ENCODE measurements at regions not wholly inside any gene's neighbourhood (a gene's known extent, or its start where the extent isn't known, plus 50 kb on each side); places are given as distances from the start of the nearest gene placed in this dataset.

DNA sequence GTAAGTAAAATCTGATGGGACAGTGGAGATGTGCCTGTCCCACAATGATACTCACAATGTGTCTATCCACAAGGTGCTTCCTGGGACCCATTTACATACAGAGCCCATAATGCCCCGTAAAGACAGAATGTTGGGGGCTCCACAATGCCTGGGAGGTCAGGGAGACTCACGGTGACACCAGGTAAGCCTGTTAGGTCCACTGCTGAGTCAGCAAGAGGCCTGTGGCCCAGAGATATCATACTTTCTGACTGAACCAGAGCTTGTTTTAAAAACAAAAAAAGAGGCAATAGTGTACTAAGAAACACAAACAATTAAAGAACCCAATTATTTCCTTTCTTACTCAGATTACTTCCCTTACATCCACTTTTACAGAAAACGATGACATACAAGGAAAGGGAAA, 771.1 kb upstream of the ID2 start:
- no peaks in the 10 kb centered on the region for H3K9me3 ChIP-seq (ENCODE audit: control insufficient read depth, insufficient read depth, low read length)
- no peaks in the 10 kb centered on the region for H3K27me3 ChIP-seq (ENCODE audit: control insufficient read depth, insufficient read depth, low read length)
- no peak overlapping the region for H3K9ac ChIP-seq (ENCODE audit: low read depth, low read length)
- H3K4me3 ChIP-seq (ENCODE audit: low read depth, low read length): no peak overlapping the region
- H3K36me3 ChIP-seq (ENCODE audit: control insufficient read depth, insufficient read depth, low read length): no peaks in the 10 kb centered on the region
- H3K4me1 ChIP-seq (ENCODE audit: control insufficient read depth, insufficient read depth, low read length): peaks cover 6% of the 10 kb centered on the region

GRCh38 chr2:7911196-7911595, 770.7 kb upstream of the ID2 start:
- H3K9me3 ChIP-seq (ENCODE audit: control insufficient read depth, insufficient read depth, low read length): no peaks in the 10 kb centered on the region
- H3K4me3 ChIP-seq (ENCODE audit: low read depth, low read length): no peak overlapping the region
- no peaks in the 10 kb centered on the region for H3K36me3 ChIP-seq (ENCODE audit: control insufficient read depth, insufficient read depth, low read length)
- H3K27me3 ChIP-seq (ENCODE audit: control insufficient read depth, insufficient read depth, low read length): no peaks in the 10 kb centered on the region
- peaks cover 9% of the 10 kb centered on the region for H3K4me1 ChIP-seq (ENCODE audit: control insufficient read depth, insufficient read depth, low read length)
- H3K9ac ChIP-seq (ENCODE audit: low read depth, low read length): no peak overlapping the region

DNA sequence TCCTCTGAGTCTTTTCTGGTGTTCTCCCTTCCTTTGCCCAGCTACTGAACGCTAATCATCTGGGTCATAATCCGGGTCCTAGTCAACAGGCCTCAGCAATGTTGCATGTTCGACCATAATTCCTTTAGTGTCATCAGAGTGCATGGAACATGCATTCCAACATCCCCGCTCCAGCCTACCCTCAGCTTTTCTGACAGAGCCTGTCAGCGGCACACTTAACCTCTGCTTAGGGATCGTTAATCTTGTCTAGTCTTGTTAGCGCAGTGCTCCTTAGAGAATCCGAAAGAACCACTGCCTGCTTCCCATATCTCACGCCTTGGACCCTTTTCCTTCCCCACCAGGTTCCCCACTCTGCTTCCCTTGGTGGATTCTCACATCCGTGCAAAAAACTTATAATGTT, 767.9 kb upstream of the ID2 start:
- Histone ChIP-seq H3K9ac (ENCODE audit: low read depth, low read length) (no peak overlapping the region), H3K9me3 (ENCODE audit: control insufficient read depth, insufficient read depth, low read length) (no peaks in the 10 kb centered on the region), H3K4me1 (ENCODE audit: control insufficient read depth, insufficient read depth, low read length) (peaks cover 9% of the 10 kb centered on the region), H3K27me3 (ENCODE audit: control insufficient read depth, insufficient read depth, low read length) (no peaks in the 10 kb centered on the region), H3K4me3 (ENCODE audit: low read depth, low read length) (no peak overlapping the region), H3K36me3 (ENCODE audit: control insufficient read depth, insufficient read depth, low read length) (no peaks in the 10 kb centered on the region)

- Histone ChIP-seq H3K9ac (ENCODE audit: low read depth, low read length) (no peak overlapping the region), H3K27me3 (ENCODE audit: control insufficient read depth, insufficient read depth, low read length) (no peaks in the 10 kb centered on the region), H3K4me1 (ENCODE audit: control insufficient read depth, insufficient read depth, low read length) (peaks cover 9% of the 10 kb centered on the region), H3K9me3 (ENCODE audit: control insufficient read depth, insufficient read depth, low read length) (no peaks in the 10 kb centered on the region), H3K4me3 (ENCODE audit: low read depth, low read length) (no peak overlapping the region), H3K36me3 (ENCODE audit: control insufficient read depth, insufficient read depth, low read length) (no peaks in the 10 kb centered on the region)
These were observed 766.4 kb upstream of the ID2 start for GRCh38 chr2:7915302-7916091.

DNA sequence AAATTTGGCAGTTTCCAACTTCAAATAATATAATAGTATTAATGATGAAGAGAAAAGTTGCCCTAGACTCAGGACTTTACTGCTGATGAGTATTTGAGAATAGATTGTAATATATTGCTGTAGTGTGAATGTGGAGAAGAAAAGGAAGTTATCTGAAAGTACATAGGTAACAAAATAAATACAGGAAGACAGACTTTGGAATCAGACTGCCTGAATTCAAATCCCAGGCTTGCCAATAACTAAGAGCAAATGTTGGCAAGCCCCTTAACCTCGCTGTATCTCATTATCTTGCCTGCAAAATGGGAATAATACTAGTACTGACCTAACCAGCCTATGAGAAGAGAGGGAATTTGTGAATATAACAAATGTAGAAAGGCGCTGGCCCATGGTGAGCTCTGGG, 765.2 kb upstream of the ID2 start:
- Histone ChIP-seq H3K9me3 (ENCODE audit: control insufficient read depth, insufficient read depth, low read length) (no peaks in the 10 kb centered on the region), H3K4me3 (ENCODE audit: low read depth, low read length) (no peak overlapping the region), H3K27me3 (ENCODE audit: control insufficient read depth, insufficient read depth, low read length) (no peaks in the 10 kb centered on the region), H3K4me1 (ENCODE audit: control insufficient read depth, insufficient read depth, low read length) (peaks cover 9% of the 10 kb centered on the region), H3K36me3 (ENCODE audit: control insufficient read depth, insufficient read depth, low read length) (no peaks in the 10 kb centered on the region), H3K9ac (ENCODE audit: low read depth, low read length) (no peak overlapping the region)

GRCh38 chr2:7919510-7919909, 762.3 kb upstream of the ID2 start:
- no peak overlapping the region for H3K9ac ChIP-seq (ENCODE audit: low read depth, low read length)
- H3K4me3 ChIP-seq (ENCODE audit: low read depth, low read length): no peak overlapping the region
- no peaks in the 10 kb centered on the region for H3K27me3 ChIP-seq (ENCODE audit: control insufficient read depth, insufficient read depth, low read length)
- H3K4me1 ChIP-seq (ENCODE audit: control insufficient read depth, insufficient read depth, low read length): peaks cover 9% of the 10 kb centered on the region
- no peaks in the 10 kb centered on the region for H3K9me3 ChIP-seq (ENCODE audit: control insufficient read depth, insufficient read depth, low read length)
- no peaks in the 10 kb centered on the region for H3K36me3 ChIP-seq (ENCODE audit: control insufficient read depth, insufficient read depth, low read length)

DNA sequence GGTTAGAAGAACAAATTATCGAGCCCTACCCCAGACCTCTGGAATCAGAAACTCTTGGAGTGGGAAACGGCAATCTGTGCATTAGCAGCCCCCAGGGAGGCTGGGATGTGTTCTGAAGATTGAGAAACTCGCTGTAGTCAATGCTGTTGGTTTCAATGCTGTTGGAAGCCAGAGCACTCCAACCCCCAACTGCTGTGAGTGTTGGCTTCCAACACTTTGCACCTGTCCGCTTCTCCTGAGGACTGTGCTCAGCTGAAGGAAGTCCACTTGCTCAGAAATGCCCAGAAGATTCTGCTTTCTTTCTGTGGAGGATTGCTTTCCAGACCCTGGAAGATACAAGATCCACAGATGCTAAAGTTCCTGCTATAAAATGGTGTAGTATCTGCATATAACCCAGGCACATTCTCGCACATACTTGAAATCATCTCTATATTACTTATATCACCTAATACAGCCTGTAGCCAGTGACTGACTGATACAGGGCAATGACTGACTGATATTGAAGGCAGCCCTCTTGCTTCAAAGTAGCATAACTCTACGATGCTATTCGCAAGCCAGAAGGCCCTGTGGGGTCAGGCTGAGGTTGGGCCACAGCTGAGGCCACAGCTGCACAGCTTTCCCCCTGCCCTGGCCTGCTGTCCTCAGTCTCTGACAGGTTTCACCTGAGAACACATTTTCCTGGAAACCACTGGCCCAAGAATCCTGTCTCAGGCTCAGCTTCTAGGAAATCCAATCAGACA, 757.7 kb upstream of the ID2 start:
- H3K36me3 ChIP-seq (ENCODE audit: control insufficient read depth, insufficient read depth, low read length): no peaks in the 10 kb centered on the region
- no peak overlapping the region for H3K4me3 ChIP-seq (ENCODE audit: low read depth, low read length)
- no peaks in the 10 kb centered on the region for H3K9me3 ChIP-seq (ENCODE audit: control insufficient read depth, insufficient read depth, low read length)
- H3K27me3 ChIP-seq (ENCODE audit: control insufficient read depth, insufficient read depth, low read length): no peaks in the 10 kb centered on the region
- no peak overlapping the region for H3K9ac ChIP-seq (ENCODE audit: low read depth, low read length)
- no peaks in the 10 kb centered on the region for H3K4me1 ChIP-seq (ENCODE audit: control insufficient read depth, insufficient read depth, low read length)

DNA sequence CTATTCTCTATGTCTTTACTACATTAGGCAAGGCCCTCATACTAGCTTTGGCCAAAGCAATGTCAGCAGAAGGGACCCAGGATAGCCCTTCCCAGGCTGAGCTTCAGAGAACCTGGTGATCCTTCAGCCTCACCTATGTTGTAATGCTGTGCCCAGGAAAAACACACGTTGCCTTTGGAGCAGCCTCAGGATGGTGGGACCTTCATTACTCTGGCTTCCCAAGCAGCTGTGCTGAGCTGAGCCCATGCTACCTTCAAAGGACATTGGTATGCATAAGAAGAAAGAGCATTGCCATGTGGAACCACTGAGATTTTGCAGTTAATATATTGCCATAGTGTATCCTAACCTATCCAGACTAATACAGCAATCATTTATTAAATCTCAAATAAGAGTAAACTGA, 756.4 kb upstream of the ID2 start:
- Histone ChIP-seq H3K4me3 (ENCODE audit: low read depth, low read length) (no peak overlapping the region), H3K9ac (ENCODE audit: low read depth, low read length) (no peak overlapping the region), H3K27me3 (ENCODE audit: control insufficient read depth, insufficient read depth, low read length) (no peaks in the 10 kb centered on the region), H3K36me3 (ENCODE audit: control insufficient read depth, insufficient read depth, low read length) (no peaks in the 10 kb centered on the region), H3K9me3 (ENCODE audit: control insufficient read depth, insufficient read depth, low read length) (no peaks in the 10 kb centered on the region), H3K4me1 (ENCODE audit: control insufficient read depth, insufficient read depth, low read length) (no peaks in the 10 kb centered on the region)

- Histone ChIP-seq H3K4me3 (ENCODE audit: low read depth, low read length) (no peak overlapping the region), H3K9ac (ENCODE audit: low read depth, low read length) (no peak overlapping the region), H3K9me3 (ENCODE audit: control insufficient read depth, insufficient read depth, low read length) (no peaks in the 10 kb centered on the region), H3K27me3 (ENCODE audit: control insufficient read depth, insufficient read depth, low read length) (no peaks in the 10 kb centered on the region), H3K36me3 (ENCODE audit: control insufficient read depth, insufficient read depth, low read length) (no peaks in the 10 kb centered on the region), H3K4me1 (ENCODE audit: control insufficient read depth, insufficient read depth, low read length) (no peaks in the 10 kb centered on the region)
These were observed 754.2 kb upstream of the ID2 start for GRCh38 chr2:7927691-7928090.

DNA sequence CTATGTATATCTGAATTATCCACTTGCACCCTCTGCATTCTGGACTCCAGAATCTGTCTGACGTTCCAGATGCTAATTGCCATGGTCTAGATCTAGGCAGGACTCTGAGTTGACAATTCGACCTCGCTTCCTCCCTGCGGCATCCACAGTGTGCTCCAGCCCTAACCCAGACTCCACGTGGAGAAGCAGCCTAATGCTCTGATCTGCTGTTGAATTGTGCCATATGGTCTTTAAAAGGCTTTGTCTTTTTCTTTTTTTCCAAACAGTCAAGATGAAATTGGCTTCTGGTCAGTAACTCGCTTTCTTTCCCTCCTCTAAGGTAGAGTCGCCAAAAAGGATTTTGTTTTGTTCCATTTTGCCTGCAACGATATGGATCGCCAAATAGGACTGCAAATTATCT, 752.6 kb upstream of the ID2 start:
- no peak overlapping the region for H3K9ac ChIP-seq (ENCODE audit: low read depth, low read length)
- H3K27me3 ChIP-seq (ENCODE audit: control insufficient read depth, insufficient read depth, low read length): no peaks in the 10 kb centered on the region
- no peaks in the 10 kb centered on the region for H3K4me1 ChIP-seq (ENCODE audit: control insufficient read depth, insufficient read depth, low read length)
- H3K9me3 ChIP-seq (ENCODE audit: control insufficient read depth, insufficient read depth, low read length): no peaks in the 10 kb centered on the region
- no peaks in the 10 kb centered on the region for H3K36me3 ChIP-seq (ENCODE audit: control insufficient read depth, insufficient read depth, low read length)
- no peak overlapping the region for H3K4me3 ChIP-seq (ENCODE audit: low read depth, low read length)

DNA sequence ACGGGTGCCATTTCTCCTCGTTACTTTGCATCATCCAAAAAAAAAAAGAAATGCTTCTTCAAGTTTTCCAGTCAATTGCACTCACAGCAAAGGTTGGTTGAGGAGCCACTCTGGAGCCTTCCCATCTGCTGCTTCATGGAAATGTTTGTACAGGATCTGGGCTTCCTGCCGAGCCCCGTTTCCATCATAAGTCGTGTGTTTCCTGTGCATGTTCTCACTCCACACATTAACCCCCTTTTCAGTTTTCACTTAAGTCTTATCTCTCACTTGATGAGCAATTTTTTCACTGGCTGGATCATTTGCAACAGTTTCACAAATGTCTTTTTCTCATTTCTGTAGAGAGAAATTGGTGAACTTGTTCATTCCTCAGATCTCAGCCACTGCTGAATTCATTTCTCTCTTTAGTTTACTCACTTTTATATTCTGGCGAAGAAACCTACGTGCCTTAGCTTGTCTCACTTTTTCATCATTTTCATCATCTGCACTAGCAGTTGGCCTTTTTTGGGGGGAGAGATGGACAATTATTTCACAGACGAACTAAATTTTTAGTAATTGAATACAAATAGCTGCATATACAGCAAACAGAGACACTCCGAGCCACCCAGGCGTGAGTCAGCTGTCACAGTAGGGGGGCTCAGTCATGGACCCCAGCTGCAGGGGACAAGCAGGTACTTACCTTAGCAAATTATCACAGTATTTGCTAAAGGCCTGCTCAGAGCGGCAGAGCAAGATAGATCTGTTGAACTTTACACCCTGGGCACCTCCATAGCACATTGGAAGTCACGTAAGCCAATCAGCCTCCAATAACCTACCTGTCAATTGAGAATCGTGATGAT, 750.8 kb upstream of the ID2 start:
- H3K9ac ChIP-seq (ENCODE audit: low read depth, low read length): no peak overlapping the region
- H3K9me3 ChIP-seq (ENCODE audit: control insufficient read depth, insufficient read depth, low read length): no peaks in the 10 kb centered on the region
- no peaks in the 10 kb centered on the region for H3K27me3 ChIP-seq (ENCODE audit: control insufficient read depth, insufficient read depth, low read length)
- no peak overlapping the region for H3K4me3 ChIP-seq (ENCODE audit: low read depth, low read length)
- H3K36me3 ChIP-seq (ENCODE audit: control insufficient read depth, insufficient read depth, low read length): no peaks in the 10 kb centered on the region
- no peaks in the 10 kb centered on the region for H3K4me1 ChIP-seq (ENCODE audit: control insufficient read depth, insufficient read depth, low read length)
